22Rv1 (cell line): ENCODE measurements at regions not wholly inside any gene's neighbourhood (a gene's known extent, or its start where the extent isn't known, plus 50 kb on each side); places are given as distances from the start of the nearest gene placed in this dataset.

ENCODE experiments used
- H3K27ac ChIP-seq: fragments of 450-650 bp; 2 replicates; pipeline ENCODE4 v1.5.1; 2017
- CTCF ChIP-seq: fragments of 450-650 bp; IDR thresholded peaks from 2 replicates; pipeline ENCODE4 v1.5.1; 2017; ENCODE audit warnings: mild to moderate bottlenecking
- ZFX ChIP-seq: fragments of 450-650 bp; IDR thresholded peaks from 2 replicates; pipeline ENCODE4 v1.6.1; 2017; ENCODE audit warnings: antibody characterized with exemption, borderline replicate concordance

DNA sequence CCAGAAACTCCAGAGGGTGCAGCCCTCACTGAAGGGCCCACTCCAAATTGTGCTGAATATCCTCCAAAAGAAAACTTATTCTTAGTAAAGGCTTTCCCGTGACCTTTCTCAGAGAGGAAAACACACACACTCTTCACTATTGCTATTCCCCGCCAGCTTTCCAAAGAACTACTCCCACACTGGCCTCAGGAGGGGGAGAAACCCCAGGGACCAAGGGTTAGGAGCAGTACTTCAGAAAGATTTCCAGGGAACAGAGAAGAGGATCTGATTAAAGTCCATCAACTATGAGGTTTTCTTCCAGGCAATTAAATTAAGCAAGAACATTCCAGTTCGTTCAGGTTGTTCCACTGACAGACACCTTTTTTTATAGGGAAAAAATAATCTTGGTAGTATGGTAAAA, 150.2 kb downstream of the TTC32 start:
- no peak for TF ChIP-seq CTCF
- no peak for TF ChIP-seq ZFX

GRCh38 chr2:19750136-19750535, 151.6 kb downstream of the TTC32 start:
- no peak overlapping the region for H3K27ac ChIP-seq
- no peak for TF ChIP-seq ZFX
- no peak for TF ChIP-seq CTCF

More for the DNA sequence above, 150.2 kb downstream of the TTC32 start:
- no peak overlapping the region for H3K27ac ChIP-seq

- no peak overlapping the region for H3K27ac ChIP-seq
- no peak for TF ChIP-seq ZFX
- TF ChIP-seq CTCF: no peak
Measured at GRCh38 chr2:19749507-19749836, 152.3 kb downstream of the TTC32 start.

DNA sequence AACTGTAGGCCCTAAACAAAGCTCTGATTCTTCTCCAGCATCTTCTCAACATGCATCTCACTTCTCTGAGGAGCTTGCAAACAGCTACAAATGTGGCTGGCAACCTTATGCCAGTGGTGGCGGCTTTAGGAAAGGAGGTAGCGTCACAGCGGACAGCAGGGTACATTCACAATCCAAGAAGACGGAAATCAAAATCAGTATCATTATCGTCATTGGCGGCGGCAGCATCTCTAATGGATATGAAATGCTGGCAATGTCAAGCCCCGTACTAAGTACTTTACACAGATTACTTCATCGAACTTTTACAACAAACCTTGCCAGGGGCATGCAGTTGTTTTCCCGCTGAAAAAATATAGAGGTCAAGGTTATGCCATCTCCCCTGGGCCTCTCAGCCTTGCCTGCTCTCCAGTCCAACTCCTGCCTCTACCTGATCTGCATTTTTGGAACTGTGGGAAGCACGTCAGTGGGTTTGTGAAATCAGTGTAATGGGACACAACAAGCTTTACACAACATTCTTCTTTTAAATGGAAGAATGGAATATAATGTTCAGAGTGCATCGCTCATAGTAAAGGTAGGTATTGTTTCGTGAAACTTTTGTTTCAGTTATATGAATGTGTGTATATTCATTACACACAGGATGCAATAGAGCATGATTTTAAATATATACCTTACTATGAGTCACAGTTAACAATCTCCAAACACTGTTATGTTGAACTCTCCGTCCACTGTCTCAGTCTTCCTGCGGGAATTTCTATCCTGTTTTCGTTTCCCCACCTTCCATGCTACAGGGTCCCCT, 152.9 kb downstream of the TTC32 start:
- no peak overlapping the region for H3K27ac ChIP-seq
- TF ChIP-seq CTCF (no peak), ZFX (no peak)

DNA sequence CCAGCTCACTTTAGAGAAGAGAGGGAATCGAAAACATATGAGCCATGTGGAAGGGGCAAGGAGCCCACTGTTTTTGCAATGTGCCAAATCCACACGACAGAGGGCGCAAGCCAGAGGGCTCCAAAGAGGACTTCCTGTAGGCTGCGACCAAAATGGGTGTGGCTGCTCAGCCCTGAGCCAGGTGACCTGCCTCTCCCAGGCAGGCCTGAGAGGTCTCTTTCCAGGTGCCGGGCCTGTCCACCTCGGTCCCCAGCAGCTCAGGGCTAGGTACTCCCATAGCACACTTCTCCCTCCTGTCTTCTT, 153.8 kb downstream of the TTC32 start:
- TF ChIP-seq CTCF (no peak), ZFX (no peak)
- H3K27ac ChIP-seq: no peak overlapping the region

DNA sequence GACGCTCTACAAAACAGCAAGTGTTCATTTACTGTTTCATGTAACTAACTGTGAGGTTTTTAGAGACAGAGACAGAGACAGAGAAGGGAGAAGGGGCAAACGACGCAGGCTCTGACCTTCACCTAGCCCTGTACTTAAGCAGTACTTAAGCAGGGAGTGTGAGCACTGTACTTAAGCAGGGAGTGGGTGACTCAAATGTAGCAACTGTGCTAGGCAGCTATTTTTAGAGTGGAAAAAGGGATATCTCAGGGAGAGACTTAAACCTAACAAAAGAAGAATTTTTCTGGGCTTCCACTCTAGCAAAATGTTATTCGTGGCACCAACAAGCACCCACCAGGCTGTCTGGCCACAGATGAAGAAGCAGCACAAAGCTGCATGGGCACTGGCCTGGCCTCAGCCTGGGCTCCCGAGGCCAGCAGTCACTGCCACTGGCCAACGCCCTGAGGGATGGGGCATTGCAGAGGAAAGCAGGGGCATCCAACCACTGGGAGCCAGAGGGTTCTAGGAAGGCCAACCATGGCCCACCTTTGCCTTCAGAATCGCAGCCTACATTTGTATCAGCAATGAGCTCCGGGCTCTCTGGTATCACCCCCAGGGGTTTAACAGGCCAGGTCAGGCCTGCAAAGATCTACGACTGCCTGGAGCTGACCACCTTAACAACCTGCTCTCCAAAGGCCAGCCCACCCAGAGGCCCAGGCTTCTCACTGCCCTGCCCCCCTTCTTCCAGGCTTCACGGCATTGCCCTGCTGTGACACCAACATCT, 154.3 kb downstream of the TTC32 start:
- no peak for TF ChIP-seq ZFX
- no peak for TF ChIP-seq CTCF
- H3K27ac ChIP-seq: no peak overlapping the region

DNA sequence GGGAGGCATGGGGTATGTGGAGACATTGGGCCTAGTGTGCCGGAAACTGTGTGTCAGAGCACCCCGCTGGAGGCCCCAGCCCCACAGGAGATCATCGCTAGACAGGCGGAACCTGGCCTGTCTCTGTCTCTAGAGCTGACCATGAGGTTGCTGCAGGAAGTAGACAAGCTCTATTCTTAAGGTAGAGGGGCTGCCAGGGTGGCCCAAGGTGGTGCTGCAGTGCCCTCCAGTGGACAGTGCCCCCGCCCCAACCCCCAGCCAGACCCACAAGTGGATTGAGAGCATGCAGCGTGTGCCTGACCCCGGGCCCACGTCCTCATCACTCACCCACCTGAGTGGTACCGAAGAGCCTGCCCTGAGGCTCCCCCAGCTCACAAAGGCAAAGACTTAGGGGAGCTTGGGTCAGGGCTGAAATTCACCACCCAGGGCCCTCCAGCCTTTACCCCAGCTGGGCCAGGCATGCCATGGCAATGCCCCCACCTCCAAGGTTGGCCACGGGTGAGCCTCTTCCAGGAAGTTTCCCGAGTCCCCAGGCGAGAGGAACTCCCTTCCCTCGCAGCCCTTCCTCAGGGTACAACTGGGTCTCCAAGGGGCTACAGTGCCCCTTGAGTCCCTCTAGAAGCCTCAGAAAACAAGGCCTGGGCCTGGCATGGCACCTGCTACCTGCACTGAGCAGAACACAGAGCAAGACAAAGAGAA, 155.0 kb downstream of the TTC32 start:
- H3K27ac ChIP-seq: no peak overlapping the region
- peak; percentile 54 for TF ChIP-seq CTCF
- no peak for TF ChIP-seq ZFX
